CD8-positive, alpha-beta memory T cell (primary cell): ENCODE measurements at regions not wholly inside any gene's neighbourhood (a gene's known extent, or its start where the extent isn't known, plus 50 kb on each side); places are given as distances from the start of the nearest gene placed in this dataset.

Experiments
- CTCF ChIA-PET: fragments of 350-600 bp; sonication (Branson Sonifier 250); formaldehyde crosslinking; loops from one replicate; lab custom pipeline; 2021; ENCODE audit warnings: antibody characterized with exemption; lab: Charles Lee
- POLR2A ChIA-PET: fragments of 350-600 bp; sonication (Branson Sonifier 250); formaldehyde crosslinking; loops from one replicate; lab custom pipeline; 2021; ENCODE audit warnings: antibody characterized with exemption; lab: Charles Lee
- DNase-seq, 5 donors: peaks; one replicate each; pipeline versions ENCODE4 v3.0.0 to v3.0.0-alpha.2; 2020 to 2022; ENCODE audit warnings: mixed read lengths in 1 of 5
- H3K27ac ChIP-seq: one replicate; pipeline ENCODE4 v1.7.0; 2013; ENCODE audit warnings: low read depth, mild to moderate bottlenecking, low read length, moderate library complexity
- H3K27me3 ChIP-seq: 2 replicates; pipeline ENCODE4 v1.7.0; 2013; ENCODE audit warnings: low read length, mild to moderate bottlenecking; ENCODE audit not compliant: insufficient read depth, poor library complexity, severe bottlenecking
- H3K36me3 ChIP-seq: 2 replicates; pipeline ENCODE4 v1.7.0; 2013; ENCODE audit warnings: mild to moderate bottlenecking, low read length, moderate library complexity; ENCODE audit not compliant: insufficient read depth
- H3K4me1 ChIP-seq: 2 replicates; pipeline ENCODE4 v1.7.0; 2013; ENCODE audit warnings: mild to moderate bottlenecking, low read length, moderate library complexity; ENCODE audit not compliant: insufficient read depth
- H3K4me3 ChIP-seq: 2 replicates; pipeline ENCODE4 v1.7.0; 2013; ENCODE audit warnings: mild to moderate bottlenecking, low read length
- H3K9me3 ChIP-seq: 2 replicates; pipeline ENCODE4 v1.7.0; 2013; ENCODE audit warnings: mild to moderate bottlenecking, low read length
- H3K27ac Mint-ChIP-seq, 8 donors: one replicate each; pipeline ENCODE4 v1.8.0; 2020 to 2021; ENCODE audit warnings: mixed read lengths in 8 of 8, mild to moderate bottlenecking in 6 of 8, inconsistent platforms in 3 of 8, moderate library complexity in 3 of 8
- H3K27me3 Mint-ChIP-seq, 2 donors: one replicate each; pipeline ENCODE4 v1.8.0; 2020 to 2021; ENCODE audit warnings: mixed read lengths in 2 of 2, mild to moderate bottlenecking in 1 of 2, moderate library complexity in 1 of 2
- H3K36me3 Mint-ChIP-seq, 3 donors: one replicate each; pipeline ENCODE4 v1.8.0; 2020 to 2021; ENCODE audit warnings: mixed read lengths in 3 of 3, inconsistent platforms in 1 of 3, mild to moderate bottlenecking in 1 of 3
- H3K4me1 Mint-ChIP-seq, 3 donors: one replicate each; pipeline ENCODE4 v1.8.0; 2020 to 2021; ENCODE audit warnings: mixed read lengths in 3 of 3, inconsistent platforms in 1 of 3, mild to moderate bottlenecking in 1 of 3
- H3K4me3 Mint-ChIP-seq, 7 donors: one replicate each; pipeline ENCODE4 v1.8.0; 2020 to 2021; ENCODE audit warnings: mixed read lengths in 7 of 7, mild to moderate bottlenecking in 6 of 7, moderate library complexity in 4 of 7, inconsistent platforms in 2 of 7
- H3K9me3 Mint-ChIP-seq, 5 donors: one replicate each; pipeline ENCODE4 v1.8.0; 2020 to 2022; ENCODE audit warnings: mixed read lengths in 5 of 5, mild to moderate bottlenecking in 3 of 5, moderate library complexity in 2 of 5, inconsistent platforms in 1 of 5

GRCh38 chr2:59004621-59005020 lies 763.5 kb upstream of the FANCL start:
- H3K27me3 ChIP-seq = no peaks in the 10 kb centered on the region
- Mint-ChIP-seq H3K36me3 (no peaks in the 10 kb centered on the region), H3K27me3 (peaks cover 0 to 1% of the 10 kb centered on the region in 2 donors), H3K4me3 (no peak overlapping the region), H3K27ac (no peak overlapping the region), H3K4me1 (no peaks in the 10 kb centered on the region), H3K9me3 (peaks cover 0 to 3% (median 0%) of the 10 kb centered on the region in 5 donors)
- no peaks in the 10 kb centered on the region for H3K4me1 ChIP-seq
- ChIA-PET CTCF (no interaction called here), POLR2A (no interaction called here)
- H3K9me3 ChIP-seq = no peaks in the 10 kb centered on the region
- DNase-seq = no peak
- H3K4me3 ChIP-seq = no peak overlapping the region
- no peaks in the 10 kb centered on the region for H3K36me3 ChIP-seq
- H3K27ac ChIP-seq = no peak overlapping the region

GRCh38 chr2:59000796-59001195 lies 759.7 kb upstream of the FANCL start:
- H3K27ac Mint-ChIP-seq = no peak overlapping the region
- no peaks in the 10 kb centered on the region for H3K9me3 ChIP-seq
- no peaks in the 10 kb centered on the region for H3K36me3 ChIP-seq
- H3K27ac ChIP-seq = no peak overlapping the region
- ChIA-PET CTCF (no interaction called here), POLR2A (no interaction called here)
- H3K4me1 ChIP-seq = no peaks in the 10 kb centered on the region
- peaks cover 0 to 1% (median 0%) of the 10 kb centered on the region in 5 donors for H3K9me3 Mint-ChIP-seq
- no peaks in the 10 kb centered on the region for H3K4me1 Mint-ChIP-seq
- no peak overlapping the region for H3K4me3 ChIP-seq
- H3K4me3 Mint-ChIP-seq = no peak overlapping the region
- no peaks in the 10 kb centered on the region for H3K36me3 Mint-ChIP-seq
- DNase-seq = no peak
- peaks cover 0 to 4% of the 10 kb centered on the region in 2 donors for H3K27me3 Mint-ChIP-seq
- H3K27me3 ChIP-seq = no peaks in the 10 kb centered on the region

- H3K27me3 ChIP-seq = no peaks in the 10 kb centered on the region
- CTCF ChIA-PET = no interaction called here
- Mint-ChIP-seq H3K27me3 (no peaks in the 10 kb centered on the region), H3K4me3 (no peak overlapping the region), H3K9me3 (no peaks in the 10 kb centered on the region), H3K27ac (no peak overlapping the region), H3K4me1 (no peaks in the 10 kb centered on the region), H3K36me3 (no peaks in the 10 kb centered on the region)
- H3K9me3 ChIP-seq = no peaks in the 10 kb centered on the region
- H3K27ac ChIP-seq = no peak overlapping the region
- H3K36me3 ChIP-seq = no peaks in the 10 kb centered on the region
- no peak overlapping the region for H3K4me3 ChIP-seq
- no peaks in the 10 kb centered on the region for H3K4me1 ChIP-seq
- no peak for DNase-seq
- POLR2A ChIA-PET = no interaction called here
Measured at GRCh38 chr2:58992062-58992706, 751.1 kb upstream of the FANCL start.

GRCh38 chr2:58991357-58991756 lies 750.2 kb upstream of the FANCL start:
- Histone ChIP-seq H3K4me3 (no peak overlapping the region), H3K36me3 (no peaks in the 10 kb centered on the region), H3K4me1 (no peaks in the 10 kb centered on the region), H3K27ac (no peak overlapping the region), H3K9me3 (no peaks in the 10 kb centered on the region), H3K27me3 (no peaks in the 10 kb centered on the region)
- CTCF ChIA-PET = no interaction called here
- no peaks in the 10 kb centered on the region for H3K9me3 Mint-ChIP-seq
- H3K4me3 Mint-ChIP-seq = no peak overlapping the region
- no peaks in the 10 kb centered on the region for H3K27me3 Mint-ChIP-seq
- no peak for DNase-seq
- no peaks in the 10 kb centered on the region for H3K36me3 Mint-ChIP-seq
- no peaks in the 10 kb centered on the region for H3K4me1 Mint-ChIP-seq
- POLR2A ChIA-PET = no interaction called here
- H3K27ac Mint-ChIP-seq = no peak overlapping the region

- POLR2A ChIA-PET = no interaction called here
- CTCF ChIA-PET = no interaction called here
- Histone ChIP-seq H3K4me1 (no peaks in the 10 kb centered on the region), H3K27ac (no peak overlapping the region), H3K9me3 (no peaks in the 10 kb centered on the region), H3K4me3 (no peak overlapping the region), H3K27me3 (no peaks in the 10 kb centered on the region), H3K36me3 (no peaks in the 10 kb centered on the region)
- no peak overlapping the region for H3K4me3 Mint-ChIP-seq
- no peak overlapping the region for H3K27ac Mint-ChIP-seq
- no peak for DNase-seq
- no peaks in the 10 kb centered on the region for H3K4me1 Mint-ChIP-seq
- H3K36me3 Mint-ChIP-seq = no peaks in the 10 kb centered on the region
- H3K27me3 Mint-ChIP-seq = no peaks in the 10 kb centered on the region
- H3K9me3 Mint-ChIP-seq = peaks cover 0 to 1% (median 0%) of the 10 kb centered on the region in 5 donors
Measured at GRCh38 chr2:58985541-58985940, 744.4 kb upstream of the FANCL start.

GRCh38 chr2:58984731-58985130 lies 743.6 kb upstream of the FANCL start:
- Histone ChIP-seq H3K4me3 (no peak overlapping the region), H3K27ac (no peak overlapping the region), H3K36me3 (no peaks in the 10 kb centered on the region), H3K9me3 (no peaks in the 10 kb centered on the region), H3K4me1 (no peaks in the 10 kb centered on the region), H3K27me3 (no peaks in the 10 kb centered on the region)
- Mint-ChIP-seq H3K27me3 (no peaks in the 10 kb centered on the region), H3K36me3 (no peaks in the 10 kb centered on the region), H3K9me3 (peaks cover 0 to 1% (median 0%) of the 10 kb centered on the region in 5 donors), H3K4me3 (no peak overlapping the region), H3K4me1 (no peaks in the 10 kb centered on the region), H3K27ac (no peak overlapping the region)
- ChIA-PET CTCF (no interaction called here), POLR2A (no interaction called here)
- DNase-seq = no peak

- Mint-ChIP-seq H3K4me3 (no peak overlapping the region), H3K27ac (no peak overlapping the region), H3K27me3 (no peaks in the 10 kb centered on the region), H3K4me1 (no peaks in the 10 kb centered on the region), H3K9me3 (peaks cover 0 to 1% (median 0%) of the 10 kb centered on the region in 5 donors), H3K36me3 (no peaks in the 10 kb centered on the region)
- H3K4me3 ChIP-seq = no peak overlapping the region
- no peaks in the 10 kb centered on the region for H3K4me1 ChIP-seq
- CTCF ChIA-PET = no interaction called here
- DNase-seq = no peak
- H3K36me3 ChIP-seq = no peaks in the 10 kb centered on the region
- H3K9me3 ChIP-seq = no peaks in the 10 kb centered on the region
- no peak overlapping the region for H3K27ac ChIP-seq
- POLR2A ChIA-PET = no interaction called here
- H3K27me3 ChIP-seq = no peaks in the 10 kb centered on the region
Measured at GRCh38 chr2:58983111-58983510, 742.0 kb upstream of the FANCL start.

- no peak for DNase-seq
- Histone ChIP-seq H3K27me3 (no peaks in the 10 kb centered on the region), H3K27ac (no peak overlapping the region), H3K9me3 (no peaks in the 10 kb centered on the region), H3K4me1 (no peaks in the 10 kb centered on the region), H3K4me3 (no peak overlapping the region), H3K36me3 (no peaks in the 10 kb centered on the region)
- H3K27me3 Mint-ChIP-seq = no peaks in the 10 kb centered on the region
- H3K4me1 Mint-ChIP-seq = no peaks in the 10 kb centered on the region
- H3K9me3 Mint-ChIP-seq = peaks cover 0 to 3% (median 0%) of the 10 kb centered on the region in 5 donors
- POLR2A ChIA-PET = no interaction called here
- H3K36me3 Mint-ChIP-seq = no peaks in the 10 kb centered on the region
- no peak overlapping the region for H3K27ac Mint-ChIP-seq
- CTCF ChIA-PET = no interaction called here
- H3K4me3 Mint-ChIP-seq = no peak overlapping the region
Measured at GRCh38 chr2:58981237-58981636, 740.1 kb upstream of the FANCL start.
